ENCODE measurements at regions not wholly inside any gene's neighbourhood (a gene's known extent, or its start where the extent isn't known, plus 50 kb on each side); places are given as distances from the start of the nearest gene placed in this dataset.

DNA sequence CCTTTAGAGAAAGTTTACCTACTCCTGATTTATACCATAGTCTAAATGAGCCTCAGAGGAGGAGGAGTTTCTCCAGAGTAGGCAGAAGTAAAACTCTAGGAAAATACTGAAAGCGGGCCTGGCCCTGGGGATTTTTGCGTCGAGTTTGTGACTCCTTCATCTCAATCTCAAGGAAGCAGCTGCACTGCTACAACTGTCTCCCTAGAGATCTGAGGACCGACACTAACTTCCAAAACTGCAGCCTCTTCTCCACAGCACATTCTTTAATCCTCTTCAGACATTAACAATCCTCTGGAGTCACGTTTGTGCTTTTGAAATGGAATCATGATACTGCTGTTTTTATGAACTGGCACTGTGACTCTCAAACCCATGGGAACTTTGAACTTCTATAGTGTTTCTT, 281.4 kb downstream of the KCNS3 start:
- TF ChIP-seq CTCF (conservative IDR thresholded peaks at IDR 0.05), result no peak
- no peak for TF ChIP-seq EZH2 (IDR thresholded peaks at IDR 0.05; ENCODE audit: low read depth)

Data from PC-9 (cell line).